H1 (cell line): ENCODE measurements at regions not wholly inside any gene's neighbourhood (a gene's known extent, or its start where the extent isn't known, plus 50 kb on each side); places are given as distances from the start of the nearest gene placed in this dataset.

Experiments used
- CTCF ChIA-PET: fragments of 300-600 bp; sonication (Branson Sonifier 250); formaldehyde crosslinking; loops from one replicate; lab custom pipeline; 2021; ENCODE audit not compliant: partially characterized antibody; lab: Charles Lee
- POLR2A ChIA-PET: fragments of 300-600 bp; sonication (Branson Sonifier 250); formaldehyde crosslinking; loops from one replicate; lab custom pipeline; 2021; ENCODE audit warnings: inconsistent platforms; ENCODE audit not compliant: partially characterized antibody; lab: Charles Lee
- DNase-seq, 2 experiments: peaks; one replicate each; pipeline versions ENCODE4 v3.0.0 to v3.0.0-alpha.2; 2010 to 2022; ENCODE audit warnings: low spot score in 2 of 2, low read depth in 1 of 2, mixed read lengths in 1 of 2
- FAIRE-seq: peaks from 2 replicates; lab custom pipeline; 2011; peaks lifted over from hg19 to GRCh38; lab: Jason Lieb, UNC
- H2AFZ ChIP-seq: 2 replicates; pipeline ENCODE4 v1.8.1; 2012; ENCODE audit warnings: low read length, inconsistent platforms
- H2AK5ac ChIP-seq: 2 replicates; pipeline ENCODE4 v1.6.1; 2013; ENCODE audit warnings: low read depth, low read length
- H2BK120ac ChIP-seq: replicated peaks from 2 replicates; pipeline ENCODE3; 2013; ENCODE audit warnings: low read depth, low read length, inconsistent platforms
- H2BK12ac ChIP-seq: 2 replicates; pipeline ENCODE4 v1.6.1; 2013; ENCODE audit warnings: low read depth, low read length
- H2BK15ac ChIP-seq: 2 replicates; pipeline ENCODE4 v1.6.1; 2013; ENCODE audit warnings: low read length
- H2BK20ac ChIP-seq: 2 replicates; pipeline ENCODE4 v1.6.1; 2013; ENCODE audit warnings: low read length
- H2BK5ac ChIP-seq: 2 replicates; pipeline ENCODE4 v1.6.1; 2013; ENCODE audit warnings: low read depth, low read length
- H3K14ac ChIP-seq: 2 replicates; pipeline ENCODE4 v1.6.1; 2013; ENCODE audit warnings: inconsistent platforms; ENCODE audit not compliant: insufficient read length
- H3K18ac ChIP-seq: 2 replicates; pipeline ENCODE4 v1.6.1; 2013; ENCODE audit warnings: low read length; ENCODE audit errors: extremely low read depth
- H3K23ac ChIP-seq: 2 replicates; pipeline ENCODE4 v1.6.1; 2013; ENCODE audit warnings: inconsistent platforms; ENCODE audit not compliant: insufficient read length
- H3K23me2 ChIP-seq: 2 replicates; pipeline ENCODE4 v1.6.1; 2013; ENCODE audit warnings: low read depth, low read length
- H3K27ac ChIP-seq: 2 replicates; pipeline ENCODE4 v1.6.1; 2011; ENCODE audit warnings: low read depth, low read length, inconsistent platforms
- H3K27me3 ChIP-seq, 4 experiments: replicated peaks in 1 of 4; 1 replicate in 1 of 4; 2 replicates in 3 of 4; pipeline versions ENCODE4 v1.6.1 to v1.8.1; 2011 to 2013; ENCODE audit warnings: low read length in 3 of 4, mild to moderate bottlenecking in 3 of 4, inconsistent platforms in 2 of 4, mixed read lengths in 2 of 4, moderate library complexity in 1 of 4; ENCODE audit not compliant: control insufficient read depth in 3 of 4, insufficient read depth in 3 of 4; ENCODE audit errors: extremely low read depth in 1 of 4
- H3K36me3 ChIP-seq, 4 experiments: 2 replicates each; pipeline versions ENCODE4 v1.6.1 to v1.8.1; 2011 to 2013; ENCODE audit warnings: mild to moderate bottlenecking in 4 of 4, low read length in 3 of 4, moderate library complexity in 2 of 4, control low read depth in 1 of 4, inconsistent platforms in 1 of 4; ENCODE audit not compliant: insufficient read depth in 4 of 4, control insufficient read depth in 2 of 4
- H3K4ac ChIP-seq: replicated peaks from 2 replicates; pipeline ENCODE3; 2013; ENCODE audit warnings: low read length, low read depth, mixed read lengths, inconsistent platforms; ENCODE audit not compliant: insufficient read length
- H3K4me1 ChIP-seq, 4 experiments: replicated peaks in 1 of 4; 1 replicate in 1 of 4; 2 replicates in 3 of 4; pipeline versions ENCODE4 v1.6.1 to v1.8.1; 2011 to 2013; ENCODE audit warnings: low read length in 3 of 4, inconsistent platforms in 2 of 4, mixed read lengths in 1 of 4; ENCODE audit not compliant: insufficient read depth in 4 of 4, control insufficient read depth in 3 of 4
- H3K4me2 ChIP-seq, 2 experiments: 2 replicates each; pipeline versions ENCODE4 v1.6.1 to v1.8.1; 2011 to 2013; ENCODE audit warnings: low read depth in 2 of 2, low read length in 2 of 2, control low read depth in 1 of 2, inconsistent platforms in 1 of 2, mild to moderate bottlenecking in 1 of 2; ENCODE audit not compliant: insufficient read depth in 1 of 2
- H3K4me3 ChIP-seq, 4 experiments: fragments of 200-600, 300-600 bp in 1 of 4; sonication (generic), shearing (Covaris generic), sonication (Bioruptor Twin) in 1 of 4; 2 replicates each; pipeline versions ENCODE4 v1.5.1 to v1.8.1; 2011 to 2016; ENCODE audit warnings: low read length in 4 of 4, low read depth in 3 of 4, control low read depth in 2 of 4, inconsistent platforms in 2 of 4, mild to moderate bottlenecking in 2 of 4, mixed read lengths in 1 of 4, moderate library complexity in 1 of 4; ENCODE audit not compliant: insufficient read depth in 2 of 4; ENCODE audit errors: extremely low read depth in 1 of 4
- H3K56ac ChIP-seq: replicated peaks from 2 replicates; pipeline ENCODE3; 2013; ENCODE audit warnings: low read depth, mild to moderate bottlenecking, mixed read lengths, low read length, inconsistent platforms; ENCODE audit not compliant: insufficient read length
- H3K79me1 ChIP-seq: 2 replicates; pipeline ENCODE4 v1.6.1; 2013; ENCODE audit warnings: low read depth, low read length, control low read depth
- H3K79me2 ChIP-seq, 2 experiments: 2 replicates each; pipeline versions ENCODE4 v1.6.1 to v1.8.1; 2012 to 2013; ENCODE audit warnings: low read length in 2 of 2, mild to moderate bottlenecking in 2 of 2, inconsistent platforms in 1 of 2; ENCODE audit not compliant: insufficient read depth in 2 of 2, control insufficient read depth in 1 of 2
- H3K9ac ChIP-seq, 4 experiments: replicated peaks in 1 of 4; 1 replicate in 1 of 4; 2 replicates in 3 of 4; pipeline versions ENCODE4 v1.6.1 to v1.8.1; 2011 to 2013; ENCODE audit warnings: low read depth in 3 of 4, low read length in 3 of 4, control low read depth in 2 of 4, mild to moderate bottlenecking in 2 of 4, moderate library complexity in 2 of 4, inconsistent platforms in 1 of 4; ENCODE audit errors: extremely low read depth in 1 of 4
- H3K9me3 ChIP-seq, 2 experiments: 2 replicates each; pipeline versions ENCODE4 v1.6.1 to v1.8.1; 2012 to 2013; ENCODE audit warnings: mild to moderate bottlenecking in 2 of 2, moderate library complexity in 2 of 2, control low read depth in 1 of 2, inconsistent platforms in 1 of 2, low read depth in 1 of 2, low read length in 1 of 2, mixed read lengths in 1 of 2; ENCODE audit not compliant: insufficient read depth in 2 of 2
- H4K20me1 ChIP-seq, 2 experiments: replicated peaks in 1 of 2; 2 replicates each; pipeline versions ENCODE3 to v1.8.1; 2011 to 2013; ENCODE audit warnings: inconsistent platforms in 2 of 2, low read length in 2 of 2, mild to moderate bottlenecking in 1 of 2; ENCODE audit not compliant: insufficient read depth in 2 of 2, control insufficient read depth in 1 of 2
- H4K5ac ChIP-seq: 2 replicates; pipeline ENCODE4 v1.6.1; 2013; ENCODE audit warnings: low read length, low read depth, mixed read lengths, inconsistent platforms; ENCODE audit not compliant: insufficient read length
- H4K8ac ChIP-seq: 2 replicates; pipeline ENCODE4 v1.8.0; 2013; ENCODE audit warnings: mild to moderate bottlenecking, moderate library complexity, low read length, inconsistent platforms; ENCODE audit not compliant: insufficient read depth; ENCODE audit errors: extremely low read depth
- H4K91ac ChIP-seq: replicated peaks from 2 replicates; pipeline ENCODE3; 2013; ENCODE audit warnings: low read length, mixed read lengths, inconsistent platforms; ENCODE audit not compliant: insufficient read length
- BACH1 ChIP-seq: IDR thresholded peaks from 2 replicates; pipeline ENCODE4 v1.6.1; 2012; ENCODE audit warnings: low read length, improper control_type of control experiment
- CBX5 ChIP-seq: fragments of 300-800, 300-1000 bp; sonication (generic); IDR thresholded peaks from 2 replicates; pipeline ENCODE4 v1.7.1; 2016; ENCODE audit warnings: antibody characterized with exemption, low read length, low read depth
- CREB1 ChIP-seq: IDR thresholded peaks from 2 replicates; pipeline ENCODE4 v1.6.1; 2012; ENCODE audit warnings: inconsistent platforms
- CTBP2 ChIP-seq: IDR thresholded peaks from 2 replicates; pipeline ENCODE4 v1.7.0; 2011; ENCODE audit warnings: borderline replicate concordance, mild to moderate bottlenecking, moderate library complexity, mixed read lengths, low read length; ENCODE audit not compliant: insufficient read depth, insufficient read length
- EP300 ChIP-seq, 2 experiments: IDR thresholded peaks; 1 replicate in 1 of 2; 2 replicates in 1 of 2; pipeline ENCODE4 v1.6.1; 2011 to 2012; ENCODE audit warnings: low read depth in 2 of 2, low read length in 2 of 2, mild to moderate bottlenecking in 2 of 2, borderline replicate concordance in 1 of 2, inconsistent platforms in 1 of 2, moderate library complexity in 1 of 2
- MAFK ChIP-seq: IDR thresholded peaks from 2 replicates; pipeline ENCODE4 v1.6.1; 2012; ENCODE audit warnings: low read depth, mild to moderate bottlenecking, improper control_type of control experiment, low read length
- RBBP5 ChIP-seq: IDR thresholded peaks from 2 replicates; pipeline ENCODE4 v1.7.1; 2012; ENCODE audit warnings: low read depth, mild to moderate bottlenecking, inconsistent platforms, low read length, moderate library complexity, borderline replicate concordance
- RFX5 ChIP-seq: IDR thresholded peaks from 2 replicates; pipeline ENCODE4 v1.6.1; 2011; ENCODE audit warnings: low read depth, low read length, improper control_type of control experiment, borderline replicate concordance
- ZNF274 ChIP-seq: IDR thresholded peaks from 2 replicates; pipeline ENCODE4 v1.7.0; 2012; ENCODE audit warnings: low read length, borderline replicate concordance; ENCODE audit errors: extremely low read depth
- WGBS, 2 experiments: shearing (Covaris generic) in 1 of 2; methylation state at CpG; one replicate each; pipeline versions ENCODE4 v1.1.6 to v1.1.7; 2013 to 2015; ENCODE audit warnings: low lambda C conversion rate in 2 of 2, mixed read lengths in 2 of 2, inconsistent platforms in 1 of 2, low coverage in 1 of 2, missing lambda C conversion rate in 1 of 2; ENCODE audit not compliant: insufficient replicate concordance in 2 of 2, insufficient coverage in 1 of 2, insufficient read length in 1 of 2; ENCODE audit errors: extremely low coverage in 1 of 2, missing lambda C conversion rate in 1 of 2; 5-methylcytosine and 5-hydroxymethylcytosine counted together
- TF ChIP-seq, protein P1 (sequence below): IDR thresholded peaks from 2 replicates; pipeline ENCODE4 v1.6.1; 2011; ENCODE audit warnings: low read depth, mild to moderate bottlenecking, low read length; ENCODE audit not compliant: insufficient read depth
- TF ChIP-seq, protein P2 (sequence below): IDR thresholded peaks from 2 replicates; pipeline ENCODE4 v1.6.1; 2011; ENCODE audit warnings: low read length, improper control_type of control experiment

DNA sequence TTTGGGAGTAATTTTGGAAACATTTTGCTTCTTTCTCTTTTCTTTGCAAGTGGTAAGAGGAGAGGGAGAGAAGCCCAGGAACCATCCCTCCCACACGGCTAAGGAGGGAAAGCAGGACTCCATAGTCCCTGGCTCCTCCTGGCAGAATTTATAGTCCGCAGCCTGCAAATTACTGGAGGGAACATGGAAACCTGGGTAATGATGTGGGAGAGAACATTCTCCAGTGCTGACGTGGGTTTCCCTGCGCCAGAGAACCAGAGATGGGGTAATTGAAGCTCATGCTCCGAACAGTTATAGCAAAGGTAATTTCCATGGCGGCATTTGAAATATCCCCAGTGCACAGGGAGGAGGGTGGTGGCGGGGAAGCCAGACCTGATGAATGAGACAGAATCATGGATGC, 320.4 kb downstream of the RPS24 start:
- Histone ChIP-seq H2AFZ (no peak overlapping the region), H3K9ac (no peak overlapping the region), H2BK15ac (no peak overlapping the region), H3K9me3 (no peaks in the 10 kb centered on the region), H3K4me2 (no peak overlapping the region), H3K18ac (no peak overlapping the region), H3K4me3 (no peak overlapping the region), H3K79me1 (no peaks in the 10 kb centered on the region), H4K8ac (no peak overlapping the region), H3K4ac (no peak overlapping the region), H3K36me3 (no peaks in the 10 kb centered on the region), H3K14ac (no peak overlapping the region), H3K23me2 (no peaks in the 10 kb centered on the region; the same call in 1 of the 2 replicates), H3K79me2 (no peaks in the 10 kb centered on the region), H3K27ac (no peak overlapping the region), H4K20me1 (no peaks in the 10 kb centered on the region), H3K56ac (no peak overlapping the region), H2AK5ac (no peak overlapping the region), H3K23ac (no peak overlapping the region), H4K5ac (no peak overlapping the region), H2BK20ac (no peak overlapping the region), H2BK120ac (no peak overlapping the region), H3K4me1 (peaks cover 2 to 12% (median 8%) of the 10 kb centered on the region in 4 experiments; a peak in 6 of 7 replicates), H3K27me3 (no peaks in the 10 kb centered on the region), H4K91ac (no peak overlapping the region), H2BK5ac (no peak overlapping the region), H2BK12ac (no peak overlapping the region)
- no peak for TF ChIP-seq RBBP5
- TF ChIP-seq RFX5, result no peak
- TF ChIP-seq CTBP2, result no peak
- no peak for TF ChIP-seq CBX5
- no peak for TF ChIP-seq CREB1
- TF ChIP-seq, protein P1, sequence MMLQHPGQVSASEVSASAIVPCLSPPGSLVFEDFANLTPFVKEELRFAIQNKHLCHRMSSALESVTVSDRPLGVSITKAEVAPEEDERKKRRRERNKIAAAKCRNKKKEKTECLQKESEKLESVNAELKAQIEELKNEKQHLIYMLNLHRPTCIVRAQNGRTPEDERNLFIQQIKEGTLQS, result no peak
- TF ChIP-seq ZNF274, result no peak
- TF ChIP-seq EP300 (IDR thresholded peaks at IDR 0.05; ENCODE audit: borderline replicate concordance in 1 of 2, low read depth in 2 of 2, low read length in 2 of 2), result no peak
- TF ChIP-seq, protein P2, sequence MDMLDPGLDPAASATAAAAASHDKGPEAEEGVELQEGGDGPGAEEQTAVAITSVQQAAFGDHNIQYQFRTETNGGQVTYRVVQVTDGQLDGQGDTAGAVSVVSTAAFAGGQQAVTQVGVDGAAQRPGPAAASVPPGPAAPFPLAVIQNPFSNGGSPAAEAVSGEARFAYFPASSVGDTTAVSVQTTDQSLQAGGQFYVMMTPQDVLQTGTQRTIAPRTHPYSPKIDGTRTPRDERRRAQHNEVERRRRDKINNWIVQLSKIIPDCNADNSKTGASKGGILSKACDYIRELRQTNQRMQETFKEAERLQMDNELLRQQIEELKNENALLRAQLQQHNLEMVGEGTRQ, result no peak
- TF ChIP-seq BACH1, result no peak
- no peak for TF ChIP-seq MAFK
- ChIA-PET POLR2A (no interaction called here), CTCF (interaction anchor here (0.7 to 1.6 kb wide), 7 partner anchors 10 to 315 kb away, joined by 3 to 5 read pairs (median 3); no protein-coding TSS in a partner anchor)
- WGBS, 2 experiments, result 78% methylated on average over 7 of the region's 7 CpGs; no CpG with 5 or more reads in 1 of the 2 experiments
- FAIRE-seq (no peak), DNase-seq (no peak)
